ENCODE measurements at regions not wholly inside any gene's neighbourhood (a gene's known extent, or its start where the extent isn't known, plus 50 kb on each side); places are given as distances from the start of the nearest gene placed in this dataset.

DNA sequence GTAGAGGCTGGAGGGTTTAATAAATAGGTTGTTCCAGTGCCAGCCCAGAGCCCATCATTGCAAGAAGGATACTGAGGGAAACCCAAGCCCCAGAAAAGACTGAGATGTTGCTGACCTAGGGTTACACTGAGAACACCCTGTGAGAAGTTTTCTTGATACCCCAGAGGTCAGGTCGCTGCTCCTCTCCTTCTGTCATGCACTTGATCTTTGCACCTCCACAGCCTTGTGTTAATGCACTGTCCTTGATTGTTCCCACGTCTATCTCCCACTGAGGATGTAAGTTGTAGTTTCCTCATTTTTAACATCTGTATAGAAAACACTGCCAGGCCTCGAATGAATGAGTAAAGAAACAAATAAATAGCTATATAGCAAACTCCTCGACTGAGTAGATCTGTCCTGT, 195.3 kb upstream of the AHR start:
- Histone ChIP-seq H3K4me3 (no peak overlapping the region), H3K9me3 (no peaks in the 10 kb centered on the region), H3K36me3 (ENCODE audit: low read depth, missing control alignments) (no peaks in the 10 kb centered on the region), H3K27ac (no peak overlapping the region), H3K4me1 (no peaks in the 10 kb centered on the region), H3K27me3 (no peaks in the 10 kb centered on the region)
- 47 to 53% methylated on average over 4 of the region's 4 CpGs for WGBS, 2 donors
- no peak for DNase-seq
- no peak for TF ChIP-seq POLR2A (IDR thresholded peaks at IDR 0.05)
- TF ChIP-seq, protein P1, sequence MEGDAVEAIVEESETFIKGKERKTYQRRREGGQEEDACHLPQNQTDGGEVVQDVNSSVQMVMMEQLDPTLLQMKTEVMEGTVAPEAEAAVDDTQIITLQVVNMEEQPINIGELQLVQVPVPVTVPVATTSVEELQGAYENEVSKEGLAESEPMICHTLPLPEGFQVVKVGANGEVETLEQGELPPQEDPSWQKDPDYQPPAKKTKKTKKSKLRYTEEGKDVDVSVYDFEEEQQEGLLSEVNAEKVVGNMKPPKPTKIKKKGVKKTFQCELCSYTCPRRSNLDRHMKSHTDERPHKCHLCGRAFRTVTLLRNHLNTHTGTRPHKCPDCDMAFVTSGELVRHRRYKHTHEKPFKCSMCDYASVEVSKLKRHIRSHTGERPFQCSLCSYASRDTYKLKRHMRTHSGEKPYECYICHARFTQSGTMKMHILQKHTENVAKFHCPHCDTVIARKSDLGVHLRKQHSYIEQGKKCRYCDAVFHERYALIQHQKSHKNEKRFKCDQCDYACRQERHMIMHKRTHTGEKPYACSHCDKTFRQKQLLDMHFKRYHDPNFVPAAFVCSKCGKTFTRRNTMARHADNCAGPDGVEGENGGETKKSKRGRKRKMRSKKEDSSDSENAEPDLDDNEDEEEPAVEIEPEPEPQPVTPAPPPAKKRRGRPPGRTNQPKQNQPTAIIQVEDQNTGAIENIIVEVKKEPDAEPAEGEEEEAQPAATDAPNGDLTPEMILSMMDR (IDR thresholded peaks at IDR 0.05), result no peak
- intact Hi-C loops (cut with DNase I; ENCODE audit: low total_unique reads), result no loop called here

GRCh38 chr7:17103984-17104383, 194.5 kb upstream of the AHR start:
- Histone ChIP-seq H3K27me3 (no peaks in the 10 kb centered on the region), H3K27ac (no peak overlapping the region), H3K4me1 (no peaks in the 10 kb centered on the region), H3K4me3 (no peak overlapping the region), H3K9me3 (no peaks in the 10 kb centered on the region), H3K36me3 (ENCODE audit: low read depth, missing control alignments) (no peaks in the 10 kb centered on the region)
- 43 to 51% methylated on average over 5 of the region's 5 CpGs for WGBS, 2 donors
- DNase-seq, result no peak
- TF ChIP-seq, protein P1 (IDR thresholded peaks at IDR 0.05), result no peak
- no peak for TF ChIP-seq POLR2A (IDR thresholded peaks at IDR 0.05)
- intact Hi-C loops (cut with DNase I; ENCODE audit: low total_unique reads), result no loop called here

GRCh38 chr7:17104419-17104818, 194.0 kb upstream of the AHR start:
- Histone ChIP-seq H3K36me3 (ENCODE audit: low read depth, missing control alignments) (no peaks in the 10 kb centered on the region), H3K27me3 (no peaks in the 10 kb centered on the region), H3K4me3 (no peak overlapping the region), H3K9me3 (no peaks in the 10 kb centered on the region), H3K4me1 (no peaks in the 10 kb centered on the region), H3K27ac (no peak overlapping the region)
- intact Hi-C loops (cut with DNase I; ENCODE audit: low total_unique reads), result no loop called here
- WGBS, 2 donors, result 50 to 57% methylated on average over 3 of the region's 3 CpGs
- DNase-seq, result no peak
- TF ChIP-seq, protein P1 (IDR thresholded peaks at IDR 0.05), result no peak
- TF ChIP-seq POLR2A (IDR thresholded peaks at IDR 0.05), result no peak

DNA sequence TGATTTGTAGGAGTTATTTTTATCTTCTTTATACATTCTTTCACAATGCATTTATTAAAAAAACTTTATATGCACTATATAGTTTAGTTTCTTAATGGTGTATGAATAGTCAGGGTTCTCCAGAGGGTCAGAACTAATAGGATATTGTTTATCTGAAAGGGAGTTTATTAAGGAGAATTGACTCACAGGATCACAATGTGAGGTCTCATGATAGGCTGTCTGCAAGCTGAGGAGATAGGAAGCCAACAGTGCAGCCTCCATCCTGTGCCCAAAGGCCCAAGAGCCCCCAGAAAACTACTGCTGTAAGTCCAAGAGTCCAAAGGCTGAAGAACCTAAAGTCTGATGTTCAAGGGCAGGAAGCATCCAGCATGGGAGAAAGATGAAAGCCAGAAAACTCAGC, 192.8 kb upstream of the AHR start:
- no peaks in the 10 kb centered on the region for H3K36me3 ChIP-seq (ENCODE audit: low read depth, missing control alignments)
- H3K9me3 ChIP-seq, result no peaks in the 10 kb centered on the region
- H3K27ac ChIP-seq, result no peak overlapping the region
- no peaks in the 10 kb centered on the region for H3K4me1 ChIP-seq
- DNase-seq, result no peak
- H3K4me3 ChIP-seq, result no peak overlapping the region
- intact Hi-C loops (cut with DNase I; ENCODE audit: low total_unique reads), result no loop called here
- TF ChIP-seq, protein P1 (IDR thresholded peaks at IDR 0.05), result no peak
- TF ChIP-seq POLR2A (IDR thresholded peaks at IDR 0.05), result no peak
- H3K27me3 ChIP-seq, result no peaks in the 10 kb centered on the region

DNA sequence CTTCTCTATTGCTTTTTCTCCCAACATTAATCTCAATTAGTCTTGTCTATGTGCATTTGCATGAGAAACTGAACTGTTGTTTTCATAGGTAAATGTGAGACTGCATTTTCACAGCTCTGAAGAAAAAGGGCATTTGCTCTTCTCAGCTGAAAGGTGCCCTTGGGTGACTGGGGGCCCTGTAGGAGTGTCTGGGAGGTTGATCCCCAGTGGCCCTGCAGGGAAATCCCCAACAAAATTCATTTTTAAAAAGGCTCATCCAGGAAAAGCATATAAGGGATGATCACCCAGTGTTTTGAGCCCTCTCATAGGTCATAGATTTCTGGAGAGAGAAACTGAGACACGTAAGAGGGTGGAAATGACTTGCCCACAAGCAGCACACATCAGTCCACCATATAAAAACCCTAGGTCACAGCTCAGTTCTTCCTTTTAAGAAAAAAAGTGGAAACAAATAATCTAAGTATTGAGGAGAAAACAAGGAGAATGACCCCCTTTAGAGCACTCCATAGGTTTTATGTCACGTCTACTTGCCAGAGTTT, 190.3 kb upstream of the AHR start:
- Histone ChIP-seq H3K36me3 (ENCODE audit: low read depth, missing control alignments) (no peaks in the 10 kb centered on the region), H3K4me1 (no peaks in the 10 kb centered on the region), H3K9me3 (no peaks in the 10 kb centered on the region), H3K27ac (no peak overlapping the region), H3K4me3 (no peak overlapping the region), H3K27me3 (no peaks in the 10 kb centered on the region)
- no peak for TF ChIP-seq POLR2A (IDR thresholded peaks at IDR 0.05)
- TF ChIP-seq, protein P1 (IDR thresholded peaks at IDR 0.05), result no peak
- no peak for DNase-seq
- 88 to 92% methylated on average over 2 of the region's 2 CpGs for WGBS, 2 donors
- intact Hi-C loops (cut with DNase I; ENCODE audit: low total_unique reads), result no loop called here
